ENCODE measurements at regions not wholly inside any gene's neighbourhood (a gene's known extent, or its start where the extent isn't known, plus 50 kb on each side); places are given as distances from the start of the nearest gene placed in this dataset.
"Not testable (repeated sequence)": the region's sequence is repeated elsewhere in the genome, so short reads cannot be mapped to it uniquely, and the experiment has no call there.

- no peak for DNase-seq (ENCODE audit: low spot score)
Measured at GRCh38 chr4:26239801-26240200, 81.0 kb upstream of the RBPJ start.

DNA sequence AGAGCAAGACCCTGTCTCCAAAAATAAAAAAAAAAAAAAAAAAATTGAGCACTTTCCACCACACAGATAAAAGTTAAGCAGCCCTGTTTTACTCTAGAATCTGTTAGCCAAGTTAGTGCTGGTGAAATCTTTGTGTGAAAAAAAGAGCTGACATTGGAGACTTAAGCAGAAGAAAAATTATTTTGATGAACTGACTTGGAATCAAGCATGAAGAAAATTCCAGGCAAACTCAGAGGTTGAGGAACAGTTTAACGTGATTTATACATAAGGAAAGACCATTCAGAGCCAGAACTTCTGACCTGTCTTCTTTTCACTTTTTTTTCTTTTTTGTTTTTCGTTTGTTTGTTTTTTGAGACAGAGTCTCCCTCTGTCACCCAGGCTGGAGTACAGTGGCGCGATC is 79.6 kb upstream of the RBPJ start:
- no peak for DNase-seq (ENCODE audit: low spot score)

DNA sequence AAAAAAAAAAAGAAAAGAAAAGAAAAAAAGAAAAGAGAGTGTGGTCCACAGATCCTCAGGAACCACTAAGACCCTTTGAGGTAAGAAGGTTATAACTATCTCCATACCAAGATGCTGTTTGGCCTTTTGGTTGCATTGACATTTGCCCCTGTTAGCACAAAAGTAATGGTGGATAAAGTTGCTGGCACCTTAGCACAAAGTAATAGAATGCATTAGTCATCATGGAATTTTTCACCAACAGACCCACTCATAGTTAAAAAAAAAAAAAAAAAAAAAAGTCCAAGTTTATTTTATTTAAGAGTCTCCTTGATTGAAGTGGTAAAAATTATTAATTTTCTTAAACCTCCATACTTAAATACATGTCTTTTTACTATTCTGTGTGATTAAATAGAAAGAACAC is 78.4 kb upstream of the RBPJ start:
- no peak for DNase-seq (ENCODE audit: low spot score)

- DNase-seq (ENCODE audit: low spot score) = not testable (repeated sequence)
Measured at GRCh38 chr4:26244138-26244537, 76.7 kb upstream of the RBPJ start.

GRCh38 chr4:26248647-26249046 is 72.2 kb upstream of the RBPJ start:
- DNase-seq (ENCODE audit: low spot score) = peak; percentile 42

- DNase-seq (ENCODE audit: low spot score) = no peak
Measured at GRCh38 chr4:26252349-26253025, 68.3 kb upstream of the RBPJ start.

DNA sequence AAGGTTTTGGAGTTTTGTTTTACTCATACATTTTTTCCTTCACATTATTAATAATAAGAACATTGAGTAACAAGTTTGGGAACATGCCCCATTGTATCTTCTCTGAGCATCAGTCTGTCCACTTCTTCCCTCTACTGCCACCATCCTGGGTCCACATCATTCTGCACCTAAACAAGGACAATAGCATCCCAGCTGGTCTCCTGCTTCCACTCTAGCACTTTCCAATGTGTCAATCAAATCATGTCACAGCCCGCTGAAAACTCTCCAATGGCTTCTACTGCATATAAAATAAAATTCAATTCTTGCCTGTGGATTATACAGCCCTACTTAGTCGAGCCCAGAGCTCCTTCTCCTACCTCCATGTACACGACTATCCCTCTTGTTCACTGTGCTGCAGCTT is 66.8 kb upstream of the RBPJ start:
- DNase-seq (ENCODE audit: low spot score) = no peak

DNA sequence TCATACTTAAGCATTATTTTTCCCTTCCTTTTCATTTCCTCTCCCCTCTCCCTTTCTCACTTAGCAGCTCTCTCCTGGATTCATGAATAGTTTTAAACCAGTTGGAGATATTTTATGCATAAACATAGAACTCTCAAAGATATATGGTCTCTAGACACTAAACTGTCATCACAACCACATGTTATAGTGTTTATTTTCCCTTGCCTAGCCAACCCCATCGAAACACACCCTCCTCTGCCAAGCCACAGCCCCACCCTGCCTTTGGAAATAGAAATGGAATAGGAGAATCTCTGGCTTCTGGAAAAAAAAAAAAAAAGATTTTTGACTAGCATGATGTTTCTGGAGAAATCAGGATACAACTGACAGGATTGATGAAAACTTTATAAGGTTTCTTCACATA is 64.8 kb upstream of the RBPJ start:
- no peak for DNase-seq (ENCODE audit: low spot score)

DNA sequence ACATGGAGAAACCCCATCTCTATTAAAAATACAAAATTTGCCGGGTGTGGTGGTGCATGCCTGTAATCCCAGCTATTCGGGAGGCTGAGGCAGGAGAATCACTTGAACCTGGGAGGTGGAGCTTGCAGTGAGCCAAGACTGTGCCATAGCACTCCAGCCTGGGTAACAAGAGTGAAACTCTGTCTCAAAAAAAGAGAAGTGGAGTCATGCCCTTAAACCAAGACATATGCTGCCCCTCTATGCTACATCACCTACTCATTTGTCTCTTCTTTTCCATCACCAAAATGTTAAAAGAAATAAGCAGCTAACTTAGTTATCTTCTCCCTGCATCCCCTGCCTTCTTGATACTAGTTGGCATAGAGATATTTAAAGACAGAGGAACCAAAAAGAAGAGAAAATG is 63.4 kb upstream of the RBPJ start:
- DNase-seq (ENCODE audit: low spot score) = not testable (repeated sequence)

DNA sequence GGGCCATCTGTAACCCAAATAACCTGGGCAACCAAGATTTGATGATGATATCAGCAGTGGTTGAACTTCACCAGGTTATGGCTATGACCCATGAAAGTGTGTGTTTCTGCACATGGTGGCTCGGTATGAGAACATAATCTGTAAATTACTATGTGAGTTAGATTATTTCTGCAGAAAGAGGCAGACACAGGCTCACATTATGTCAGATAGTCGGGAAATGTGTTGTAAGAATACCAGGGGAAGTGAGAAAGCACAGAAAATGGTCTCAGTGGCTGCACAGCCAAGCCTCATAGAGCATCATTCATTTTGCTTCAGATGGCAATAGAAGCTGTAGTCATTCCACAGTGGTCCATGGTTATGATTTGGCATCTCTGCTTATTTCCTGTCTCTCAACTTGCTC is 63.0 kb upstream of the RBPJ start:
- DNase-seq (ENCODE audit: low spot score) = no peak

DNA sequence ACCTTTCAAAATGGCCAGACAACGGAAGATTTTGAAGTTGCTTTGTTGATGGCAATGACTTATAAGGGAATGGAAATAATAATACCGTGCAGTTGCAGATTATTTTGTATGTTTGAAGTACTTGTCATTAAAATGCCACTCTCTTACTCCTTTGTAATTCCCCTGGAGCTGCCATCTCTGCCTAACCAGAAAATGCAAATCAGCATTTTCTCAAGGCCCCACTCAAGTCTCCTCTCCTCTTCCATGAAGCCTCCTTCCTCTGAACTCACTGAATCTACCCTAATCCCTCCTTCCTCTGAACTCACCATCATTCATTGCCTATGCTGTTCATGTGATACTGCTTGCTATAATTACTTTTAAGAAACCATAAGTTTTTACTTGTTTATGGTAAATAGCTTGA is 60.2 kb upstream of the RBPJ start:
- no peak for DNase-seq (ENCODE audit: low spot score)

DNA sequence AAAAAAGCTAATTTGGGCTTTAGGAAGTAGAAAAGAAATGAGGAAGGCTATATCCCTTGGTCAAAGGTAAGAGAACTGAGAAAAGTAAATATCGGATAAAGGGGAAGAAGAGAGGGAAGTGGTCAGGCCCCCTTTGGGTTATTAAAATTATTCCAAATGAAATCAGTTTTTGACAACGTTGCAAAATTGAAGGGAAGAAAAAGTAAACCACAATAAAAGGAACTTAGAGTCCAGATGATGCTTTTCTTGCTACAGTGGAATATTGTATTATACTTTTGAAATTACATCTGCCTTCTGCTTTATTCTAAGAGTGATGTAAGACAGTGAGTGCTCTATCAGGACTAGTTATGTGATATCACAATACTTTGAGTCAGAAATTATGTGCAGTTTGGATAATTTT is 59.4 kb upstream of the RBPJ start:
- DNase-seq (ENCODE audit: low spot score) = no peak

DNA sequence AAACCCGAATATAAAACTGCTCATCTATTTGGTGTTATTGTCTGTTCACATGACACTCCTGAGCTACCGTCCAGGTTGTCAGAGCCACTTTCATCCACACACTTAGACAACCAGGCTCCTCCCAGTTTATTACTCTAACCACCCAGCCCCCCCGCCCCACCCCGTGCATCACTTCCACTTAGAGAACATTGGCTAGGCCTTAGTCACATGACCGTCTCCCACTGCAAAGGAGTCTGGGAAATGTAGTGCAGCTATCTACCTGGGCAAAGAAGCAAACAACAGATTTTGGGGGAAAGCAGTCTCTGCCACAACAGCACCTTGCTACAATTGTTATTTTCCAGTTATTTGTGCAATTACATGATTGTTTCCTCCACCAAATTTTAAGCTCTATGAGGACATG is 57.6 kb upstream of the RBPJ start:
- peak; percentile 37 for DNase-seq (ENCODE audit: low spot score)

GRCh38 chr4:26264109-26264508 is 56.7 kb upstream of the RBPJ start:
- DNase-seq (ENCODE audit: low spot score) = no peak

GRCh38 chr4:26267087-26267486 is 53.7 kb upstream of the RBPJ start:
- no peak for DNase-seq (ENCODE audit: low spot score)

DNA sequence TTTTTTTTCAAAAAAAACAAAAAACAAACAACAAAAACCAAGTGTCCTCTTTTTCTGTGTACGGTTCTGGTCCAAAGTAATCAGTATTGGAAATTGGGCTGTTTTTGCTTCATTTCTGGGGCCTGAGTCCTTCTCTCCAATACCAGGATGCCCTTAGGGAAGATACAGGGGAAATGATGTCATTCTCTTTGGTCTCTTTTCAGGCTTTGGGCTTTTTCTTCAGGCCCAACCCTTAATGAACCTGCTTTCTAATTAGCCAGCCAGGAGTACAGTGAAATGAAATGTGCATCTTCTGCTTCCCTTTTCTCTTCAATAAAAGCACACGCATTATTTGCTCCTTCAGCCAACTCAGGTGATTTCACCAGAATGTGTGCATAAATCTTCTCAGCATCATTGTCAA is 52.6 kb upstream of the RBPJ start:
- DNase-seq (ENCODE audit: low spot score) = no peak

DNA sequence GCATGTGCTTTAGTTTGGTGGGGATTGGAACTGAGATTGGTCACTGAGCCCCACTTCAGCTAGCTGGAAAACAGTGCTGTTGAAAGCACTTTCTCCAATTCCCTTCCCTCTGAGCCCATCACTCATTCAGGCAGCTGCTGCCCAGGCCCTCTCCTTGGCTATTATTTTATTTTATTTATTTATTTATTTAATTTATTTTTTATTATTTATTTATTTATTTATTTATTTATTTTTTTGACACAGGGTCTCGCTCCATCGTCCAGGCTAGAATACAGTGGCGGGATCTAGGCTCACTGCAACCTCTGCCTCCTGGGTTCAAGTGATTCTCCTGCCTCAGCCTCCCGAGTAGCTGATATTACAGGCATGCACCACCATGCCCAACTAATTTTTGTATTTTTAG is 51.8 kb upstream of the RBPJ start:
- no peak for DNase-seq (ENCODE audit: low spot score)
